ENCODE measurements at regions not wholly inside any gene's neighbourhood (a gene's known extent, or its start where the extent isn't known, plus 50 kb on each side); places are given as distances from the start of the nearest gene placed in this dataset.

- Histone ChIP-seq H3K9me3 (replicated peaks; ENCODE audit: control insufficient read depth, insufficient read depth, low read length) (no peaks in the 10 kb centered on the region), H3K4me3 (no peak overlapping the region), H4K20me1 (ENCODE audit: control insufficient read depth, insufficient read depth) (no peaks in the 10 kb centered on the region), H3K4me2 (ENCODE audit: control insufficient read depth, insufficient read depth) (no peak overlapping the region), H3K4me1 (ENCODE audit: control insufficient read depth, insufficient read depth, low read length) (no peaks in the 10 kb centered on the region), H3K27ac (ENCODE audit: control insufficient read depth, insufficient read depth) (no peak overlapping the region), H3K9ac (ENCODE audit: control insufficient read depth, insufficient read depth, low read length) (no peak overlapping the region), H3K27me3 (replicated peaks in 1 of 2; ENCODE audit: control insufficient read depth in 2 of 2, insufficient read depth in 2 of 2, low read length in 1 of 2) (no peaks in the 10 kb centered on the region), H3K36me3 (ENCODE audit: control insufficient read depth in 2 of 2, insufficient read depth in 2 of 2, low read length in 1 of 2) (no peaks in the 10 kb centered on the region), H2AFZ (ENCODE audit: control insufficient read depth, low read depth, low read length) (no peak overlapping the region), H3K79me2 (ENCODE audit: control insufficient read depth, insufficient read depth, low read length) (no peaks in the 10 kb centered on the region)
- ChIA-PET CTCF (interaction anchor here (1.0 kb wide), 1 partner anchor 9 kb away, joined by 3 read pairs; no protein-coding TSS in a partner anchor), POLR2A (no interaction called here), RAD21 (ENCODE audit: unreplicated experiment) (no interaction called here), SMC1A (ENCODE audit: uncharacterized antibody, unreplicated experiment) (no interaction called here)
- FAIRE-seq (no peak), ATAC-seq (no peak), DNase-seq (ENCODE audit: low read depth, low spot score) (no peak)
- 50% methylated on average over 9 of the region's 9 CpGs for WGBS (ENCODE audit: insufficient coverage, insufficient replicate concordance, low lambda C conversion rate, missing lambda C conversion rate)
- TF ChIP-seq TCF3 (IDR thresholded peaks at IDR 0.05; ENCODE audit: borderline replicate concordance, insufficient read depth, low read depth, low read length) = no peak
- TF ChIP-seq SUPT20H (IDR thresholded peaks at IDR 0.05; ENCODE audit: borderline replicate concordance, control insufficient read depth, low read depth, low read length) = no peak
- TF ChIP-seq CEBPB (IDR thresholded peaks at IDR 0.05; ENCODE audit: borderline replicate concordance in 1 of 2, low read depth in 2 of 2, low read length in 2 of 2) = no peak
- TF ChIP-seq PAX5 (IDR thresholded peaks at IDR 0.05; ENCODE audit: borderline replicate concordance, low read depth, low read length) = no peak
- TF ChIP-seq CHD1 (IDR thresholded peaks at IDR 0.05; ENCODE audit: low read depth, low read length) = no peak
- no peak for TF ChIP-seq BCL3 (IDR thresholded peaks at IDR 0.05; ENCODE audit: borderline replicate concordance, insufficient read depth, low read depth, low read length, poor library complexity, severe bottlenecking)
- TF ChIP-seq MEF2A (IDR thresholded peaks at IDR 0.05; ENCODE audit: insufficient read depth, low read depth, low read length) = no peak
- TF ChIP-seq NFXL1 (IDR thresholded peaks at IDR 0.05; ENCODE audit: borderline replicate concordance) = no peak
- TF ChIP-seq RELA (IDR thresholded peaks at IDR 0.05; ENCODE audit: borderline replicate concordance, partially characterized antibody) = no peak
- in situ Hi-C loops (cut with MboI) = no loop called here
- no TSS peak for BruUV-seq (replicated peaks)
- intact Hi-C loops (cut with micrococcal nuclease; ENCODE audit: unreplicated experiment) = no loop called here
Measured at GRCh38 chr5:93359296-93359959, 221.6 kb downstream of the NR2F1-AS1 start.

Measured in GM12878 (cell line).